HEK293 (cell line): ENCODE measurements at regions not wholly inside any gene's neighbourhood (a gene's known extent, or its start where the extent isn't known, plus 50 kb on each side); places are given as distances from the start of the nearest gene placed in this dataset.

ENCODE experiments used
- KLF10 ChIP-seq: fragments of 450-650 bp; IDR thresholded peaks from 2 replicates; pipeline ENCODE4 v1.5.1; 2018; ENCODE audit warnings: missing biosample characterization, mild to moderate bottlenecking, missing genetic modification characterization
- ZFHX2 ChIP-seq: fragments of 450-650 bp; formaldehyde crosslinking; conservative IDR thresholded peaks from 2 replicates; pipeline ENCODE4 v1.5.1; 2016; ENCODE audit warnings: missing biosample characterization, missing genetic modification characterization
- ZFP3 ChIP-seq: fragments of 450-650 bp; formaldehyde crosslinking; IDR thresholded peaks from 2 replicates; pipeline ENCODE4 v1.5.1; 2016; ENCODE audit warnings: low read depth, missing biosample characterization, missing genetic modification characterization
- ZNF133 ChIP-seq: fragments of 450-650 bp; formaldehyde crosslinking; IDR thresholded peaks from 2 replicates; pipeline ENCODE4 v1.5.1; 2016; ENCODE audit warnings: missing biosample characterization, missing genetic modification characterization
- ZNF155 ChIP-seq: fragments of 450-650 bp; formaldehyde crosslinking; IDR thresholded peaks from 2 replicates; pipeline ENCODE4 v1.5.1; 2016; ENCODE audit warnings: missing biosample characterization, missing genetic modification characterization
- ZNF747 ChIP-seq: fragments of 450-650 bp; formaldehyde crosslinking; IDR thresholded peaks from 2 replicates; pipeline ENCODE4 v1.5.1; 2016; ENCODE audit warnings: missing biosample characterization, missing genetic modification characterization
- ZNF830 ChIP-seq: fragments of 450-650 bp; IDR thresholded peaks from 2 replicates; pipeline ENCODE4 v1.5.0; 2018; ENCODE audit warnings: missing biosample characterization, missing genetic modification characterization, low read depth, mild to moderate bottlenecking, moderate library complexity
- TF ChIP-seq, protein P1 (sequence below): fragments of 450-650 bp; formaldehyde crosslinking; IDR thresholded peaks from 2 replicates; pipeline ENCODE4 v1.5.1; 2016; ENCODE audit warnings: missing biosample characterization, missing genetic modification characterization
- TF ChIP-seq, protein P2 (sequence below): fragments of 450-650 bp; formaldehyde crosslinking; IDR thresholded peaks from 2 replicates; pipeline ENCODE4 v1.5.1; 2017; ENCODE audit warnings: missing biosample characterization, missing genetic modification characterization

DNA sequence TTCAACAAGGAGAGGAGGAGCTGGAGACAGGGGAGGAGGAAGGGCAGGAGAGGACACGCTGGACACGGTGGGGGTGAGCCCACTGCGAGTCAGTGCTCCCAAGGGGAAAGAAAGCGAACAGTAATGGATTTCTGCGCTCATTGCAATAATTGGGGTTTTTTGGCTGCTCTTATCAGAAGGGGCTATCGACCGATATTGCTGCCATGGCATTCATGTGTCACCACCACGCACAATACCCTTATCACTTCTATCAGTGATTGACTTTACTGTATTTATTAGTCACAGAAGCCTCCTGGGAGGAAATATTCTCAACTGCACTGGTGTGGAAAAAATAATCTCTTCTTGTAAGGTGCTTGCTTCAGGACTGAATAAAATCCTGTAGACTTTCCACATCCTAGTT, 55.8 kb downstream of the CEP43 start:
- TF ChIP-seq, protein P1, sequence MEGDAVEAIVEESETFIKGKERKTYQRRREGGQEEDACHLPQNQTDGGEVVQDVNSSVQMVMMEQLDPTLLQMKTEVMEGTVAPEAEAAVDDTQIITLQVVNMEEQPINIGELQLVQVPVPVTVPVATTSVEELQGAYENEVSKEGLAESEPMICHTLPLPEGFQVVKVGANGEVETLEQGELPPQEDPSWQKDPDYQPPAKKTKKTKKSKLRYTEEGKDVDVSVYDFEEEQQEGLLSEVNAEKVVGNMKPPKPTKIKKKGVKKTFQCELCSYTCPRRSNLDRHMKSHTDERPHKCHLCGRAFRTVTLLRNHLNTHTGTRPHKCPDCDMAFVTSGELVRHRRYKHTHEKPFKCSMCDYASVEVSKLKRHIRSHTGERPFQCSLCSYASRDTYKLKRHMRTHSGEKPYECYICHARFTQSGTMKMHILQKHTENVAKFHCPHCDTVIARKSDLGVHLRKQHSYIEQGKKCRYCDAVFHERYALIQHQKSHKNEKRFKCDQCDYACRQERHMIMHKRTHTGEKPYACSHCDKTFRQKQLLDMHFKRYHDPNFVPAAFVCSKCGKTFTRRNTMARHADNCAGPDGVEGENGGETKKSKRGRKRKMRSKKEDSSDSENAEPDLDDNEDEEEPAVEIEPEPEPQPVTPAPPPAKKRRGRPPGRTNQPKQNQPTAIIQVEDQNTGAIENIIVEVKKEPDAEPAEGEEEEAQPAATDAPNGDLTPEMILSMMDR (tag by site-specific recombination): no peak
- no peak for TF ChIP-seq ZNF133 (tag by site-specific recombination)
- no peak for TF ChIP-seq ZNF747 (tag by site-specific recombination)
- no peak for TF ChIP-seq ZNF830 (tag by site-specific recombination)
- no peak for TF ChIP-seq KLF10 (tag by site-specific recombination)
- TF ChIP-seq ZFHX2: no peak
- TF ChIP-seq ZFP3: no peak
- TF ChIP-seq ZNF155: no peak
- TF ChIP-seq, protein P2, sequence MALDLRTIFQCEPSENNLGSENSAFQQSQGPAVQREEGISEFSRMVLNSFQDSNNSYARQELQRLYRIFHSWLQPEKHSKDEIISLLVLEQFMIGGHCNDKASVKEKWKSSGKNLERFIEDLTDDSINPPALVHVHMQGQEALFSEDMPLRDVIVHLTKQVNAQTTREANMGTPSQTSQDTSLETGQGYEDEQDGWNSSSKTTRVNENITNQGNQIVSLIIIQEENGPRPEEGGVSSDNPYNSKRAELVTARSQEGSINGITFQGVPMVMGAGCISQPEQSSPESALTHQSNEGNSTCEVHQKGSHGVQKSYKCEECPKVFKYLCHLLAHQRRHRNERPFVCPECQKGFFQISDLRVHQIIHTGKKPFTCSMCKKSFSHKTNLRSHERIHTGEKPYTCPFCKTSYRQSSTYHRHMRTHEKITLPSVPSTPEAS (tag by site-specific recombination): no peak
